Fibroblast of lung (primary cell): ENCODE measurements at regions not wholly inside any gene's neighbourhood (a gene's known extent, or its start where the extent isn't known, plus 50 kb on each side); places are given as distances from the start of the nearest gene placed in this dataset.

Experiments
- EZH2 ChIP-seq: IDR thresholded peaks from 2 replicates; pipeline ENCODE4 v1.5.1; 2012; ENCODE audit warnings: low read length, control low read depth, mild to moderate bottlenecking; ENCODE audit errors: missing control alignments
- TF ChIP-seq, protein P1 (sequence below), 2 donors: IDR thresholded peaks in 1 of 2; conservative IDR thresholded peaks in 1 of 2; 1 replicate in 1 of 2; 2 replicates in 1 of 2; pipeline ENCODE4 v1.5.1; 2011 to 2012; ENCODE audit warnings: low read length in 2 of 2, control low read depth in 1 of 2, inconsistent platforms in 1 of 2, low read depth in 1 of 2, mild to moderate bottlenecking in 1 of 2

DNA sequence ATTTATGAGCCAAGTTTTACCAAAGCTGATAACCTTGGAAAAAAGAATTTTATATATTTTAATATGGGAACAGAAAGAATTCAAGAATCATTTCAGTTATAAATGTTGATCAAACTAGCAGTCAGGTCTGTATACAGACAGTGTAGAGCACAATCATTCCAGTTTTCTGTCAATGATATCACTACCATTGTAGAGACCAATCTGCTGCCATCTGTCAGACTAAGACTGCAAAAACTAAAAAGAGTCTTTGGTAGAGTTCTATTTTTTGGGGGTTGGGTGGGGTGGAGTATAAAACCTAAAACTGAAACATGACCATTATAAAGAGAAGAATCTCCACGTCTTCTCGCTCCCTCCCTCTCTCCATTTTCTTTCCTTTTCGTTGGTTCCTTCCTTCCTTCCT is 204.7 kb upstream of the UBE2E3 start:
- TF ChIP-seq, protein P1, sequence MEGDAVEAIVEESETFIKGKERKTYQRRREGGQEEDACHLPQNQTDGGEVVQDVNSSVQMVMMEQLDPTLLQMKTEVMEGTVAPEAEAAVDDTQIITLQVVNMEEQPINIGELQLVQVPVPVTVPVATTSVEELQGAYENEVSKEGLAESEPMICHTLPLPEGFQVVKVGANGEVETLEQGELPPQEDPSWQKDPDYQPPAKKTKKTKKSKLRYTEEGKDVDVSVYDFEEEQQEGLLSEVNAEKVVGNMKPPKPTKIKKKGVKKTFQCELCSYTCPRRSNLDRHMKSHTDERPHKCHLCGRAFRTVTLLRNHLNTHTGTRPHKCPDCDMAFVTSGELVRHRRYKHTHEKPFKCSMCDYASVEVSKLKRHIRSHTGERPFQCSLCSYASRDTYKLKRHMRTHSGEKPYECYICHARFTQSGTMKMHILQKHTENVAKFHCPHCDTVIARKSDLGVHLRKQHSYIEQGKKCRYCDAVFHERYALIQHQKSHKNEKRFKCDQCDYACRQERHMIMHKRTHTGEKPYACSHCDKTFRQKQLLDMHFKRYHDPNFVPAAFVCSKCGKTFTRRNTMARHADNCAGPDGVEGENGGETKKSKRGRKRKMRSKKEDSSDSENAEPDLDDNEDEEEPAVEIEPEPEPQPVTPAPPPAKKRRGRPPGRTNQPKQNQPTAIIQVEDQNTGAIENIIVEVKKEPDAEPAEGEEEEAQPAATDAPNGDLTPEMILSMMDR (conservative IDR thresholded peaks at IDR 0.05 in 1 of 2, IDR thresholded peaks at IDR 0.05 in 1 of 2; ENCODE audit: low read depth in 1 of 2, low read length in 2 of 2), result no peak
- TF ChIP-seq EZH2, result no peak
